ENCODE measurements at regions not wholly inside any gene's neighbourhood (a gene's known extent, or its start where the extent isn't known, plus 50 kb on each side); places are given as distances from the start of the nearest gene placed in this dataset.

- peaks cover 2% of the 10 kb centered on the region; the same call in 1 of the 2 replicates for H3K4me1 ChIP-seq (ENCODE audit: control insufficient read depth, insufficient read depth, low read length)
- peak overlapping the region; percentile 18; the same call in 1 of the 2 replicates for H3K27ac ChIP-seq (ENCODE audit: low read length)
- TF ChIP-seq POLR2AphosphoS5 (IDR thresholded peaks at IDR 0.05; ENCODE audit: low read depth, low read length) = no peak
- no peak for TF ChIP-seq SIN3A (IDR thresholded peaks at IDR 0.05; ENCODE audit: borderline replicate concordance, insufficient read depth, low read depth, low read length)
- TF ChIP-seq TCF7L2 (IDR thresholded peaks at IDR 0.05; ENCODE audit: low read depth, low read length) = no peak
- TF ChIP-seq CTCF (IDR thresholded peaks at IDR 0.05) = no peak
- TF ChIP-seq REST (IDR thresholded peaks at IDR 0.05; ENCODE audit: insufficient read depth in 1 of 2, low read depth in 2 of 2, low read length in 1 of 2) = no peak
- ChIA-PET CTCF (no interaction called here), POLR2A (no interaction called here)
- no peaks in the 10 kb centered on the region for H3K9me3 ChIP-seq (ENCODE audit: control insufficient read depth, insufficient read depth, low read depth, low read length)
- BruUV-seq (replicated peaks) = no TSS peak
- in situ Hi-C loops (cut with HindIII; ENCODE audit: low pct_unique_long_range_greater_than_20kb, low sequenced_read_pairs) = no loop called here
- no peaks in the 10 kb centered on the region for H3K27me3 ChIP-seq (ENCODE audit: control insufficient read depth, insufficient read depth, low read length)
- intact Hi-C loops (cut with micrococcal nuclease; ENCODE audit: unreplicated experiment) = no loop called here
- H3K36me3 ChIP-seq (ENCODE audit: control insufficient read depth, insufficient read depth, low read length) = no peaks in the 10 kb centered on the region
- H3K4me3 ChIP-seq (ENCODE audit: low read depth in 2 of 2, low read length in 2 of 2) = no peak overlapping the region
- ATAC-seq (no peak), DNase-seq (ENCODE audit: low read depth, low spot score) (no peak)
Measured at GRCh38 chr5:125528881-125529280, 782.4 kb upstream of the ZNF608 start.

DNA sequence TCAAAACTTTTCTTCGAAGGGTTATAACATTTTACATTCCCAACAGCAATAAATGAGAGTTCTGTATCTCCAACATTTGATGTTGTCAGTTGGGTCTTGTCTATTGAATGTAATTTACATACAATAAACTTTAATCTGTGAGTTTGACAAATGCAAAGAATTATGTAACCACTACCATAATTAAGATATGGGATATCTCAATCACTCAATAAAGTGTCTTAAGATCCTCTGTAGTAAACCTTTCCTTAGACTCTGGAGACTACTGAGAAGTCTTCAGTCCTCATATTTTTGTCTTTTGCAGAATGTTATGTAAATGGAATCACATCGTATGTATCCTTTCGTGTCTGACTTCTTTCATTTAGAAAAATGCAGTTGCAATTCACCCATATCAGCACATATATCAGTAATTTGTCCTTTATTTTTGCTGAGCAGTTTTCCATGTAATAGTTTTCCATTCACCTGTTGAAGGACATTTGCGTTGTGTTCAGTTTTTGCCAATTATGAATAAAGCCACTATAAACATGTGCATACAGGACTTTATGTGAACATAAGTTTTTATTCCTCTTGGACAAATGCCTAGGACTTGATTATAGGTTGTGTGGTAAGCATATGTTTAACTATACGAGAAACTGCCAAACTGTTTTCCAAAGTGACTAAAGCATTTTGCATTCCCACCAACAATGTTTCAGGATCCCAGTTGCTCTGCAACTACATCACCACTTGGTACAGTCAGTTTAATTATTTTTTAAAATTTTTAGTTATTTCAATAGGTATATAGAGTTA lies 784.6 kb upstream of the ZNF608 start:
- in situ Hi-C loops (cut with HindIII; ENCODE audit: low pct_unique_long_range_greater_than_20kb, low sequenced_read_pairs) = no loop called here
- Histone ChIP-seq H3K4me3 (ENCODE audit: low read depth in 2 of 2, low read length in 2 of 2) (no peak overlapping the region), H3K9me3 (ENCODE audit: control insufficient read depth, insufficient read depth, low read depth, low read length) (no peaks in the 10 kb centered on the region), H3K36me3 (ENCODE audit: control insufficient read depth, insufficient read depth, low read length) (no peaks in the 10 kb centered on the region), H3K27me3 (ENCODE audit: control insufficient read depth, insufficient read depth, low read length) (no peaks in the 10 kb centered on the region), H3K27ac (ENCODE audit: low read length) (no peak overlapping the region; the same call in 1 of the 2 replicates), H3K4me1 (ENCODE audit: control insufficient read depth, insufficient read depth, low read length) (peaks cover 2% of the 10 kb centered on the region; the same call in 1 of the 2 replicates)
- ChIA-PET CTCF (no interaction called here), POLR2A (no interaction called here)
- no TSS peak for BruUV-seq (replicated peaks)
- no peak for TF ChIP-seq CTCF (IDR thresholded peaks at IDR 0.05)
- no peak for TF ChIP-seq TCF7L2 (IDR thresholded peaks at IDR 0.05; ENCODE audit: low read depth, low read length)
- intact Hi-C loops (cut with micrococcal nuclease; ENCODE audit: unreplicated experiment) = no loop called here
- DNase-seq (ENCODE audit: low read depth, low spot score) = no peak
- ATAC-seq = no peak
